ENCODE measurements at regions not wholly inside any gene's neighbourhood (a gene's known extent, or its start where the extent isn't known, plus 50 kb on each side); places are given as distances from the start of the nearest gene placed in this dataset.

- TF ChIP-seq EP300 (IDR thresholded peaks at IDR 0.05), result no peak
- H3K27ac ChIP-seq, result no peak overlapping the region
Measured at GRCh38 chr4:79609817-79610216, 201.8 kb upstream of the GK2 start.

DNA sequence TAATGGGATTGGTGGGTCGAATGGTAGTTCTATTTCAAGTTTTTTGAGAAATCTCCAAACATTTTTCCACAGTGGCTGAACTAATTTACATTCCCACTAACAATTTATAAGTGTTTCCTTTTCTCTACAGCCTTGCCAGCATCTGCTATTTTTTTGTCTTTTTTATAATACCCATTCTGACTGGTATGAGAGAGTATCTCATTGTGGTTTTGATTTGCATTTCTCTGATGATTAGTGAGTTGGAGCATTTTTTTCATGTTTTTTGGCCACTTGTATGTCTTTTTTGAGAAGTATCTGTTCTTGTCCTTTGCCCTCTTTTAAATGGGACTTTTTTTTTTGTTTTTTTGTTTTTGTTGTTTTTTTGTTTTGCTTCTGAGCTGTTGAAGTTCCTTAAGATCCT, 200.0 kb upstream of the GK2 start:
- Histone ChIP-seq H3K27ac (no peak overlapping the region), H3K4me3 (no peak overlapping the region), H3K4me1 (ENCODE audit: insufficient read depth) (no peaks in the 10 kb centered on the region), H3K27me3 (no peaks in the 10 kb centered on the region), H3K36me3 (no peaks in the 10 kb centered on the region), H3K9me3 (no peaks in the 10 kb centered on the region)
- intact Hi-C loops (cut with DNase I), result no loop called here
- DNase-seq, result no peak
- no peak for TF ChIP-seq POLR2A (IDR thresholded peaks at IDR 0.05)
- no peak for TF ChIP-seq EP300 (IDR thresholded peaks at IDR 0.05)
- no peak for TF ChIP-seq CTCF (IDR thresholded peaks at IDR 0.05)
- WGBS, 3 donors, result 78 to 89% (median 85%) methylated on average over 1 of the region's 1 CpG

More at GRCh38 chr4:79609817-79610216, 201.8 kb upstream of the GK2 start:
- no peaks in the 10 kb centered on the region for H3K36me3 ChIP-seq
- H3K4me3 ChIP-seq, result no peak overlapping the region
- no peaks in the 10 kb centered on the region for H3K27me3 ChIP-seq
- no peaks in the 10 kb centered on the region for H3K4me1 ChIP-seq (ENCODE audit: insufficient read depth)
- WGBS, 3 donors, result 47 to 53% (median 47%) methylated on average over 2 of the region's 2 CpGs
- no peaks in the 10 kb centered on the region for H3K9me3 ChIP-seq
- intact Hi-C loops (cut with DNase I), result no loop called here
- DNase-seq, result no peak

GRCh38 chr4:79604152-79604551, 196.1 kb upstream of the GK2 start:
- Histone ChIP-seq H3K4me3 (no peak overlapping the region), H3K27me3 (no peaks in the 10 kb centered on the region), H3K27ac (no peak overlapping the region), H3K36me3 (no peaks in the 10 kb centered on the region), H3K4me1 (ENCODE audit: insufficient read depth) (no peaks in the 10 kb centered on the region), H3K9me3 (no peaks in the 10 kb centered on the region)
- intact Hi-C loops (cut with DNase I), result no loop called here
- TF ChIP-seq CTCF (IDR thresholded peaks at IDR 0.05) (no peak), EP300 (IDR thresholded peaks at IDR 0.05) (no peak), POLR2A (IDR thresholded peaks at IDR 0.05) (no peak)
- DNase-seq, result no peak

- Histone ChIP-seq H3K4me3 (no peak overlapping the region), H3K27ac (no peak overlapping the region), H3K9me3 (no peaks in the 10 kb centered on the region), H3K27me3 (no peaks in the 10 kb centered on the region), H3K4me1 (ENCODE audit: insufficient read depth) (no peaks in the 10 kb centered on the region), H3K36me3 (no peaks in the 10 kb centered on the region)
- DNase-seq, result no peak
- WGBS, 3 donors, result 78 to 83% (median 80%) methylated on average over 5 of the region's 5 CpGs
- intact Hi-C loops (cut with DNase I), result no loop called here
- TF ChIP-seq CTCF (IDR thresholded peaks at IDR 0.05) (no peak), POLR2A (IDR thresholded peaks at IDR 0.05) (no peak), EP300 (IDR thresholded peaks at IDR 0.05) (no peak)
Measured at GRCh38 chr4:79603681-79604080, 195.7 kb upstream of the GK2 start.

GRCh38 chr4:79599691-79600090, 191.7 kb upstream of the GK2 start:
- TF ChIP-seq EP300 (IDR thresholded peaks at IDR 0.05) (no peak), CTCF (IDR thresholded peaks at IDR 0.05) (no peak), POLR2A (IDR thresholded peaks at IDR 0.05) (no peak)
- H3K4me1 ChIP-seq (ENCODE audit: insufficient read depth), result no peaks in the 10 kb centered on the region
- H3K27me3 ChIP-seq, result no peaks in the 10 kb centered on the region
- WGBS, 3 donors, result 71 to 81% (median 72%) methylated on average over 1 of the region's 1 CpG
- no peaks in the 10 kb centered on the region for H3K36me3 ChIP-seq
- intact Hi-C loops (cut with DNase I), result no loop called here
- no peak overlapping the region for H3K27ac ChIP-seq
- H3K4me3 ChIP-seq, result no peak overlapping the region
- no peaks in the 10 kb centered on the region for H3K9me3 ChIP-seq
- no peak for DNase-seq

Data from ovary (tissue), 7 donors.